ENCODE measurements at regions not wholly inside any gene's neighbourhood (a gene's known extent, or its start where the extent isn't known, plus 50 kb on each side); places are given as distances from the start of the nearest gene placed in this dataset.

DNA sequence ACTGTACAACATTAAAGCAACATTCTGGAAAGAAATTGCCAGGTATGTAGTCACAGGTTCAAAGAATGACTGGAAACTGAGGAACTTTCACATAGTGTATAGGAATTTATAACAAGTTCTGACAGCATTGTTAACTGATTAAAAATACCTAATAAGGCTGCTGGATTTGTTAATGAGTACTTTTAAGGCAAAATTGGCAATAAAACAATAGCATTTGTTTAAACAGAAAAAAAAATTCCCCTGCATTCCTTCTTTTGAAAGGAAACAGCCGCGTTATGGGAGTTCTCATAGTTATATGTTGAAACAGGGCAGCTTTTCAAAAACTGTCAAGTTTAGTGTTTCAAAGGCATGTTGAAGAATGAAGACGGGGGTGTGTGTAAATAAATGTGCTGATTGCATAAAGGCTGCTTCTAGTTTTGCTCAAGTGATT lies 282.5 kb upstream of the FAT1 start:
- DNase-seq (ENCODE audit: low read depth, low spot score): no peak
- H3K4me1 ChIP-seq (ENCODE audit: control insufficient read depth, insufficient read depth, low read length): no peaks in the 10 kb centered on the region

GRCh38 chr4:187010052-187010451 lies 286.4 kb upstream of the FAT1 start:
- Histone ChIP-seq H3K27ac (ENCODE audit: low read length) (no peak overlapping the region), H3K9me3 (ENCODE audit: control insufficient read depth, insufficient read depth, low read length) (no peaks in the 10 kb centered on the region), H3K4me3 (ENCODE audit: low read length) (no peak overlapping the region), H3K36me3 (ENCODE audit: control insufficient read depth, insufficient read depth, low read length) (no peaks in the 10 kb centered on the region), H3K4me1 (ENCODE audit: control insufficient read depth, insufficient read depth, low read length) (no peaks in the 10 kb centered on the region), H3K27me3 (ENCODE audit: control insufficient read depth, insufficient read depth, low read length) (no peaks in the 10 kb centered on the region)
- no peak for DNase-seq (ENCODE audit: low read depth, low spot score)
- no CpG with 5 or more reads among the region's 3 CpGs for whole genome bisulfite sequencing (ENCODE audit: insufficient coverage, insufficient read length)

More for the DNA sequence above, 282.5 kb upstream of the FAT1 start:
- Histone ChIP-seq H3K36me3 (ENCODE audit: control insufficient read depth, insufficient read depth, low read length) (no peaks in the 10 kb centered on the region), H3K27me3 (ENCODE audit: control insufficient read depth, insufficient read depth, low read length) (no peaks in the 10 kb centered on the region), H3K27ac (ENCODE audit: low read length) (no peak overlapping the region), H3K4me3 (ENCODE audit: low read length) (no peak overlapping the region), H3K9me3 (ENCODE audit: control insufficient read depth, insufficient read depth, low read length) (no peaks in the 10 kb centered on the region)
- no CpG with 5 or more reads among the region's 3 CpGs for WGBS (ENCODE audit: insufficient coverage, insufficient read length)

- H3K4me3 ChIP-seq (ENCODE audit: low read length): no peak overlapping the region
- no peak overlapping the region for H3K27ac ChIP-seq (ENCODE audit: low read length)
- H3K27me3 ChIP-seq (ENCODE audit: control insufficient read depth, insufficient read depth, low read length): no peaks in the 10 kb centered on the region
- no CpG with 5 or more reads among the region's 3 CpGs for WGBS (ENCODE audit: insufficient coverage, insufficient read length)
- peaks cover 1% of the 10 kb centered on the region; the same call in 1 of the 2 replicates for H3K4me1 ChIP-seq (ENCODE audit: control insufficient read depth, insufficient read depth, low read length)
- DNase-seq (ENCODE audit: low read depth, low spot score): no peak
- H3K9me3 ChIP-seq (ENCODE audit: control insufficient read depth, insufficient read depth, low read length): no peaks in the 10 kb centered on the region
- no peaks in the 10 kb centered on the region for H3K36me3 ChIP-seq (ENCODE audit: control insufficient read depth, insufficient read depth, low read length)
Observed at GRCh38 chr4:187016101-187016500, 292.4 kb upstream of the FAT1 start.

DNA sequence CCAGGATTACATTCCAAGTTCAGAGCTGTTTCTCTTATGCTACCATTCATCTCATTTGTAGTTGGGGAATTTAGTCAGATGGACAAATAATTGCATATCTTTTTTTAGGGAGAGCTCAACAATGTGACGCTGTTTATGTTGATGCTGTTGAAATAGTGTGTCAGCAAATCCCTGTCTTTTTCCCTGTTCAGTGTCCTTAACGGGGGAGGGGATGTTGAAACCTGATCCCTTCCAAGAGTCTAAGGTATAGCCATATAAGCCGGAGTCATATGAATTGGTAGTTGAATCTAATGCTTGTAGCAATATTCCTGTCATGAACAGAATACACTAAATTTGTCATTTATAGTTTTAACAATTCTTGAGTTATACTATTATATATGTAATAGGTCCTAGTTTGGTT lies 293.5 kb upstream of the FAT1 start:
- no peak overlapping the region for H3K27ac ChIP-seq (ENCODE audit: low read length)

DNA sequence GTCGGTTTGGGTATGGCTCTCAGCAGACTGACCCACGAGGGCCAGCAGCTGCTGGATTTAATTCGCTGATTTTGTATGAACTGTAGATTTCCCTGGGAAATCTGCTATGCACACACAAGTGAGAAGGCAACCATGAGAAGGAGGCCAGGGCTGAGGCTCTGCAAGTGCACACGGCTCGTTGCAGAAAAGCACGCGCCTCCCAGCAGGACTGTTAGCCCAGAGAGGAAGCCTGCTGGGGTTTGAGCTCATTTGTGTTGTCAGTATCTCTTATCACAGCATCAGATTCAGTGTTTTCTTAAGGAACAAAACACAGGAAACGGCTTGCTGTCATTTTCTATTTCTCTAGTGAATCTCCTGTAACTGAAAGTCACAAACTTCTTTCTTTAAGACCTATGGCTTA lies 296.2 kb upstream of the FAT1 start:
- Histone ChIP-seq H3K4me1 (ENCODE audit: control insufficient read depth, insufficient read depth, low read length) (peaks cover 1% of the 10 kb centered on the region; the same call in 1 of the 2 replicates), H3K27ac (ENCODE audit: low read length) (no peak overlapping the region), H3K36me3 (ENCODE audit: control insufficient read depth, insufficient read depth, low read length) (no peaks in the 10 kb centered on the region), H3K9me3 (ENCODE audit: control insufficient read depth, insufficient read depth, low read length) (no peaks in the 10 kb centered on the region), H3K27me3 (ENCODE audit: control insufficient read depth, insufficient read depth, low read length) (no peaks in the 10 kb centered on the region), H3K4me3 (ENCODE audit: low read length) (no peak overlapping the region)
- WGBS (ENCODE audit: insufficient coverage, insufficient read length): no CpG with 5 or more reads among the region's 8 CpGs
- no peak for DNase-seq (ENCODE audit: low read depth, low spot score)

More for the DNA sequence above, 293.5 kb upstream of the FAT1 start:
- peaks cover 1% of the 10 kb centered on the region; the same call in 1 of the 2 replicates for H3K4me1 ChIP-seq (ENCODE audit: control insufficient read depth, insufficient read depth, low read length)
- H3K27me3 ChIP-seq (ENCODE audit: control insufficient read depth, insufficient read depth, low read length): no peaks in the 10 kb centered on the region
- DNase-seq (ENCODE audit: low read depth, low spot score): no peak
- H3K9me3 ChIP-seq (ENCODE audit: control insufficient read depth, insufficient read depth, low read length): no peaks in the 10 kb centered on the region
- no peak overlapping the region for H3K4me3 ChIP-seq (ENCODE audit: low read length)
- H3K36me3 ChIP-seq (ENCODE audit: control insufficient read depth, insufficient read depth, low read length): no peaks in the 10 kb centered on the region
- no CpG with 5 or more reads among the region's 3 CpGs for WGBS (ENCODE audit: insufficient coverage, insufficient read length)

DNA sequence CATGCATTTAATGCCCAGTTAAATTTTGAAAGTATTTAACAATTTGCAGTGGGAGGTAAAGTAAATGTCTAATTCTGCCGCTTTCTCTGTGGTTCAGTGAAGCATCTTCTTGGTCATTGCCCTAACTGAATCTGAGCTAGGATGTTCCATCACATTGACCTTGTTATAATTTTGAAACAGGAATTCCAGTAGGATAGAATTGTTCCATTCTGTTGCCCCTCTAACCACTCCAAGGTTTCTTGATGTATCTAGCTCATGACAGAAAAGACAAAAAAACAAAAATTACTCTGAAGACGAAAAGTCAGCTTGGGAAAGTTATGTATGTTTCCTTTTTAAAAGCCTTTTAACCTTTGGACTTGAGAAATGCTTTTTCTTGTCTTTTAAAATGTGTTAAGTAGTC lies 297.0 kb upstream of the FAT1 start:
- Histone ChIP-seq H3K9me3 (ENCODE audit: control insufficient read depth, insufficient read depth, low read length) (no peaks in the 10 kb centered on the region), H3K27me3 (ENCODE audit: control insufficient read depth, insufficient read depth, low read length) (no peaks in the 10 kb centered on the region), H3K4me1 (ENCODE audit: control insufficient read depth, insufficient read depth, low read length) (peaks cover 1% of the 10 kb centered on the region; the same call in 1 of the 2 replicates), H3K4me3 (ENCODE audit: low read length) (no peak overlapping the region), H3K27ac (ENCODE audit: low read length) (no peak overlapping the region), H3K36me3 (ENCODE audit: control insufficient read depth, insufficient read depth, low read length) (no peaks in the 10 kb centered on the region)
- WGBS (ENCODE audit: insufficient coverage, insufficient read length): no CpG with 5 or more reads among the region's 2 CpGs
- DNase-seq (ENCODE audit: low read depth, low spot score): no peak

DNA sequence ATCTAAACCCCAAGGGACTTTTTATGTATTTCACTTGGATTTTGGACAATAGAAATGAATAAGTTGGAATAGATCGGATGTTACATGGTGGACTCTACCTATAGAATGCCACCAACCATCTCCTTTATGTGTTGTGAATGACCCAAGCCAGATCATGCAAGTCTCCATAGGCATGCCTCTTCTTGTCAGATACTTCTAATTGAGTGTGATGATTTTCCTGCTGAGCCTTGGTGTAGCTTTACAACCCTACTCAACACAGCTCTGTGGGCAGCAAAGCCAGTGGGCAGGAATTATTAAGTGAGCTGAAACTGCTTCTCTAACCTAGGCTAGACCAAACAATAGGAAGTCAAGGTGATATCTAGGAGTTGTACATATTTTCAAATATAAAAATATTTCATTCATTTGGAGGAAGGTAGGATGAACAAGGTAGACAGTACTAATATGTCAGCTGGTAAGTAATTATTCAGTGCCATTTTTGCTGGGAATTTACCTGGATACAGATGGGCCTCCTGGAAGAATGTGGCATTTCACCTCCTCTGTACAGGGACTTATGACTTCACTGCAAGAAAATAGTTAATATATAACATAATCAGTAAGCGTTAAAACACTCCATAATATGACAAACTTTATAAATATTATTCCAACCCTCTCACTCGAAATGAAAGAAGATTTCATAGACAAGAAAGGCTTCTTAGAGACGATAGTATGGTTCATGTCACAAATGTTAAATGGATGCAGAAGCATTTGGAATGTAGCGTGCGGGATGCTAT lies 298.0 kb upstream of the FAT1 start:
- whole genome bisulfite sequencing (ENCODE audit: insufficient coverage, insufficient read length): 100% methylated on average over 2 of the region's 6 CpGs
- Histone ChIP-seq H3K9me3 (ENCODE audit: control insufficient read depth, insufficient read depth, low read length) (no peaks in the 10 kb centered on the region), H3K27me3 (ENCODE audit: control insufficient read depth, insufficient read depth, low read length) (no peaks in the 10 kb centered on the region), H3K4me3 (ENCODE audit: low read length) (no peak overlapping the region), H3K36me3 (ENCODE audit: control insufficient read depth, insufficient read depth, low read length) (no peaks in the 10 kb centered on the region), H3K27ac (ENCODE audit: low read length) (no peak overlapping the region), H3K4me1 (ENCODE audit: control insufficient read depth, insufficient read depth, low read length) (peaks cover 1% of the 10 kb centered on the region; the same call in 1 of the 2 replicates)
- no peak for DNase-seq (ENCODE audit: low read depth, low spot score)

DNA sequence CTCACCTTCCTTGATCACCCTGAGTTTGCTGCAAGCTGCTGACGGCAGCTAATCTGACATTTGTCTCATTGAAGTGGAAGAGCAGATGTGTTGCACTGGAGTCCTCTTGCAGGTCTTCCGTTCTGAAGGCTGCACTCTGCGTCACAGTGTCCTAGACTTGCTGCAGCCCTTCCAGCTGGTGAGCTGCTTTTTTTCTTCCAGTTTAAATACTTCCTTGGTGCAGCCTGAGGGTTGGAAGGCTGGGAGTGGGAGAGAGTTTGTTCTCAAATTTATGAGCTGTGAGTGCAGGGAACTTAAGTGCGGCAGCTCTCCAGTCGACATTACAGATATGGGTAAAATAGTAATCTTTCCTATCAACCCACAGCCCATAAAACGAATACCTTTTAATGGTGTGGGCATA lies 303.6 kb upstream of the FAT1 start:
- Histone ChIP-seq H3K4me3 (ENCODE audit: low read length) (no peak overlapping the region), H3K27ac (ENCODE audit: low read length) (no peak overlapping the region), H3K27me3 (ENCODE audit: control insufficient read depth, insufficient read depth, low read length) (no peaks in the 10 kb centered on the region), H3K4me1 (ENCODE audit: control insufficient read depth, insufficient read depth, low read length) (no peaks in the 10 kb centered on the region; the same call in 1 of the 2 replicates), H3K36me3 (ENCODE audit: control insufficient read depth, insufficient read depth, low read length) (no peaks in the 10 kb centered on the region), H3K9me3 (ENCODE audit: control insufficient read depth, insufficient read depth, low read length) (no peaks in the 10 kb centered on the region)
- no CpG with 5 or more reads among the region's 6 CpGs for WGBS (ENCODE audit: insufficient coverage, insufficient read length)
- no peak for DNase-seq (ENCODE audit: low read depth, low spot score)

DNA sequence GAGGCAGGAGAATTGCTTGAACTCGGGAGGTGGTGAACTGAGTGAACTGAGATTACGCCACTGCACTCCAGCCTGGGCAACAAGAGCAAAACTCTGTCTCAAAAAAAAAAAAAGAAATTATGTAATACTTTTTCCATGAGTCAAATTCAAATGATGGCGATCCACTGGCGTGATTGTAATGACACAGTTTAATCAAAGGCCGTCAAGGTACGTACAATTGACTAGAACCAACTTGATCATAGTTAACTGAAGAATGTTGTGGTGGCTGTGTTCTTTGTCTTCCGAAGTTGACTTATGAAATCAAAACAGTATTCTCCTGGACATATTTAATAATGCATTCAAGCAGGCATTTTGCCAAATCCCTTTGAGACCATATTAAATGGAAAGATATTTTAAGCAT lies 318.6 kb upstream of the FAT1 start:
- Histone ChIP-seq H3K9me3 (ENCODE audit: control insufficient read depth, insufficient read depth, low read length) (no peaks in the 10 kb centered on the region), H3K4me1 (ENCODE audit: control insufficient read depth, insufficient read depth, low read length) (no peaks in the 10 kb centered on the region), H3K36me3 (ENCODE audit: control insufficient read depth, insufficient read depth, low read length) (no peaks in the 10 kb centered on the region), H3K27me3 (ENCODE audit: control insufficient read depth, insufficient read depth, low read length) (no peaks in the 10 kb centered on the region), H3K27ac (ENCODE audit: low read length) (no peak overlapping the region), H3K4me3 (ENCODE audit: low read length) (no peak overlapping the region)
- DNase-seq (ENCODE audit: low read depth, low spot score): no peak
- WGBS (ENCODE audit: insufficient coverage, insufficient read length): no CpG with 5 or more reads among the region's 7 CpGs

- Histone ChIP-seq H3K27me3 (ENCODE audit: control insufficient read depth, insufficient read depth, low read length) (no peaks in the 10 kb centered on the region), H3K36me3 (ENCODE audit: control insufficient read depth, insufficient read depth, low read length) (no peaks in the 10 kb centered on the region), H3K4me1 (ENCODE audit: control insufficient read depth, insufficient read depth, low read length) (no peaks in the 10 kb centered on the region), H3K27ac (ENCODE audit: low read length) (no peak overlapping the region), H3K4me3 (ENCODE audit: low read length) (no peak overlapping the region), H3K9me3 (ENCODE audit: control insufficient read depth, insufficient read depth, low read length) (no peaks in the 10 kb centered on the region)
- no CpG with 5 or more reads among the region's 4 CpGs for WGBS (ENCODE audit: insufficient coverage, insufficient read length)
- no peak for DNase-seq (ENCODE audit: low read depth, low spot score)
Observed at GRCh38 chr4:187046471-187046870, 322.8 kb upstream of the FAT1 start.

GRCh38 chr4:187059021-187059420 lies 335.4 kb upstream of the FAT1 start:
- Histone ChIP-seq H3K4me1 (ENCODE audit: control insufficient read depth, insufficient read depth, low read length) (no peaks in the 10 kb centered on the region), H3K36me3 (ENCODE audit: control insufficient read depth, insufficient read depth, low read length) (no peaks in the 10 kb centered on the region), H3K9me3 (ENCODE audit: control insufficient read depth, insufficient read depth, low read length) (no peaks in the 10 kb centered on the region), H3K27ac (ENCODE audit: low read length) (no peak overlapping the region), H3K27me3 (ENCODE audit: control insufficient read depth, insufficient read depth, low read length) (no peaks in the 10 kb centered on the region), H3K4me3 (ENCODE audit: low read length) (no peak overlapping the region)
- no peak for DNase-seq (ENCODE audit: low read depth, low spot score)
- no CpG with 5 or more reads among the region's 9 CpGs for WGBS (ENCODE audit: insufficient coverage, insufficient read length)

Data from iPS DF 6.9 (cell line).